Transverse colon (tissue), 4 donors: ENCODE measurements at regions not wholly inside any gene's neighbourhood (a gene's known extent, or its start where the extent isn't known, plus 50 kb on each side); places are given as distances from the start of the nearest gene placed in this dataset.

Source experiments
- DNase-seq: peaks from one replicate; pipeline ENCODE4 v3.0.0-alpha.2; 2019
- H3K27ac ChIP-seq, 4 donors: fragments of 200-600 bp; sonication (generic); 2 replicates each; pipeline ENCODE4 v1.5.1; 2016 to 2018; ENCODE audit warnings: inconsistent platforms in 4 of 4
- H3K27me3 ChIP-seq: fragments of 200-600 bp; sonication (generic); 2 replicates; pipeline ENCODE4 v1.5.1; 2017; ENCODE audit warnings: inconsistent platforms
- H3K36me3 ChIP-seq, 4 donors: fragments of 200-600 bp; sonication (generic); 2 replicates each; pipeline ENCODE4 v1.5.1; 2017 to 2019; ENCODE audit warnings: inconsistent platforms in 4 of 4
- H3K4me1 ChIP-seq, 4 donors: fragments of 200-600 bp; sonication (generic); 2 replicates each; pipeline ENCODE4 v1.5.1; 2017 to 2020; ENCODE audit warnings: inconsistent platforms in 4 of 4
- H3K4me3 ChIP-seq, 4 donors: fragments of 200-600 bp; sonication (generic); 1 replicate in 1 of 4; 2 replicates in 3 of 4; pipeline versions ENCODE4 v1.5.1 to v1.6.1; 2017 to 2019; ENCODE audit warnings: inconsistent platforms in 4 of 4
- H3K9me3 ChIP-seq, 2 donors: fragments of 200-600 bp; sonication (generic); 2 replicates each; pipeline ENCODE4 v1.5.1; 2017 to 2019; ENCODE audit warnings: inconsistent platforms in 2 of 2
- CTCF ChIP-seq, 5 experiments: fragments of 200-600 bp in 3 of 5; fragments of 450-650 bp in 2 of 5; sonication (generic) in 3 of 5; IDR thresholded peaks; 1 replicate in 2 of 5; 2 replicates in 3 of 5; pipeline ENCODE4 v1.5.1; 2016 to 2017; ENCODE audit warnings: antibody characterized with exemption in 5 of 5, inconsistent platforms in 3 of 5, mild to moderate bottlenecking in 2 of 5, moderate library complexity in 1 of 5
- EP300 ChIP-seq: sonication (generic); formaldehyde crosslinking; IDR thresholded peaks from one replicate; pipeline ENCODE4 v1.6.1; 2017; ENCODE audit warnings: antibody characterized with exemption, low read depth
- POLR2A ChIP-seq: fragments of 450-650 bp; IDR thresholded peaks from one replicate; pipeline ENCODE4 v1.6.1; 2016; ENCODE audit warnings: antibody characterized with exemption, mild to moderate bottlenecking, moderate library complexity
- POLR2AphosphoS5 ChIP-seq, 3 donors: sonication (generic); formaldehyde crosslinking; IDR thresholded peaks; one replicate each; pipeline ENCODE4 v1.6.1; 2016; ENCODE audit warnings: antibody characterized with exemption in 3 of 3
- WGBS, 2 donors: methylation state at CpG; one replicate each; pipeline ENCODE4 v1.1.5; 2018; ENCODE audit warnings: low coverage in 1 of 2; 5-methylcytosine and 5-hydroxymethylcytosine counted together
- in situ Hi-C, 4 donors: fragments of 200-750 bp; cut with MboI; loops; one replicate each; pipeline versions ENCODE4 v1.15.0 to v1.15.1; 2017; ENCODE audit warnings: low sequenced_read_pairs in 3 of 4, low pct_ligation_motif_present in 1 of 4, low pct_unique_long_range_greater_than_20kb in 1 of 4
- intact Hi-C: fragments of 100-400 bp; cut with DNase I; formaldehyde crosslinking; loops from one replicate; pipeline ENCODE4 v1.15.1; 2023; ENCODE audit warnings: low total_unique reads

- Histone ChIP-seq H3K4me3 (no peak overlapping the region), H3K4me1 (peaks cover 0 to 4% (median 0%) of the 10 kb centered on the region in 4 donors), H3K27me3 (no peaks in the 10 kb centered on the region), H3K27ac (no peak overlapping the region), H3K36me3 (no peaks in the 10 kb centered on the region), H3K9me3 (no peaks in the 10 kb centered on the region)
- in situ Hi-C loops, result no loop called here
- no peak for DNase-seq
- intact Hi-C loops, result no loop called here
- TF ChIP-seq POLR2AphosphoS5 (IDR thresholded peaks at IDR 0.05) (no peak), EP300 (no peak), CTCF (IDR thresholded peaks at IDR 0.05) (no peak), POLR2A (no peak)
- 20 to 82% methylated on average over 1 of the region's 1 CpG for WGBS, 2 donors
Measured at GRCh38 chr9:107386396-107386795, 103.2 kb downstream of the KLF4 start.
